K562 (cell line): ENCODE measurements at regions not wholly inside any gene's neighbourhood (a gene's known extent, or its start where the extent isn't known, plus 50 kb on each side); places are given as distances from the start of the nearest gene placed in this dataset.

Experiments
- ELK3 ChIP-seq: fragments of 450-650 bp; formaldehyde crosslinking; IDR thresholded peaks from 2 replicates; pipeline ENCODE4 v1.4.0; 2020; ENCODE audit warnings: mild to moderate bottlenecking
- HNRNPUL1 ChIP-seq: fragments of 200-400 bp; formaldehyde crosslinking; IDR thresholded peaks from 2 replicates; pipeline ENCODE4 v1.6.1; 2017; ENCODE audit warnings: low read length
- MAFG ChIP-seq: fragments of 450-650 bp; conservative IDR thresholded peaks from 2 replicates; pipeline ENCODE4 v1.6.1; 2016; ENCODE audit warnings: missing genetic modification characterization, missing compliant biosample characterization
- NR4A1 ChIP-seq, 2 experiments: fragments of 250-450 bp in 1 of 2; fragments of 450-650 bp in 1 of 2; sonication (Bioruptor Pico) in 1 of 2; IDR thresholded peaks; 2 replicates each; pipeline versions ENCODE4 v1.4.0 to v1.6.1; 2016 to 2020; ENCODE audit warnings: mild to moderate bottlenecking in 2 of 2, missing compliant biosample characterization in 1 of 2, missing genetic modification characterization in 1 of 2, moderate library complexity in 1 of 2
- PTBP1 ChIP-seq: fragments of 200-400 bp; formaldehyde crosslinking; IDR thresholded peaks from 2 replicates; pipeline ENCODE4 v1.6.1; 2017; ENCODE audit warnings: low read depth, low read length
- YBX1 ChIP-seq: fragments of 450-650 bp; IDR thresholded peaks from 2 replicates; pipeline ENCODE4 v1.7.1; 2016; ENCODE audit warnings: mild to moderate bottlenecking
- ZBTB2 ChIP-seq: fragments of 450-650 bp; IDR thresholded peaks from 2 replicates; pipeline ENCODE4 v1.6.1; 2016; ENCODE audit warnings: antibody characterized with exemption
- ZHX1 ChIP-seq: fragments of 150-350 bp; conservative IDR thresholded peaks from 2 replicates; pipeline ENCODE4 v1.6.1; 2014; ENCODE audit warnings: low read length
- ZNF274 ChIP-seq: IDR thresholded peaks from 2 replicates; pipeline ENCODE4 v1.6.1; 2011; ENCODE audit warnings: low read depth, mild to moderate bottlenecking, low read length, moderate library complexity, borderline replicate concordance
- ZNF282 ChIP-seq: sonication (generic); formaldehyde crosslinking; IDR thresholded peaks from 2 replicates; pipeline ENCODE4 v1.8.1; 2023; ENCODE audit warnings: missing genetic modification reagents
- TF ChIP-seq, protein P1 (sequence below): IDR thresholded peaks from 2 replicates; pipeline ENCODE4 v1.6.1; 2014; ENCODE audit warnings: antibody characterized with exemption
- TF ChIP-seq, protein P2 (sequence below): fragments of 250-450 bp; sonication (Bioruptor Pico); IDR thresholded peaks from 2 replicates; pipeline ENCODE4 v1.8.0; 2021; ENCODE audit warnings: moderate library complexity, mild to moderate bottlenecking, inconsistent platforms

DNA sequence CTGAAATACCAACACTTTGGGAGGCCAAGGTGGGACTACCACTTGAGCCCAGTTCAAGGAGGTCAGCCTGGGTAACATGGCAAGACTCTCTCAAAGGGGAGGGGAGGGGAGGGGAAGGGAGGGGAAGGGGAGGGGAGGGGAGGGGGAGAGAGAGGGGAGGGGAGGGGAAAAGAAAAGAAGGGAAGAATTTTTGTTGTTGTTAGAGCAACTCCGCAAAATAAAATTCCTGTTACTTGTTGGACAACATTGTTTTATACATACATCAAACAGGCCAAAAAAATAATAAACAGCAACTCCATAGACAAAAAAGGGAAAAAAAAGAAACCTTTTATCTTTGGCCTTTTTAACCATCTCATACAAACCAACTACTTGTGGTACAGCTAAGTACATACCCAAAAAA is 57.3 kb upstream of the TRIM24 start:
- TF ChIP-seq ZHX1 (no peak), PTBP1 (no peak), ZNF274 (no peak), ZNF282 (no peak), HNRNPUL1 (no peak), MAFG (no peak), NR4A1 (CRISPR knock-in tag; IDR thresholded peaks at IDR 0.05) (no peak), NR4A1 (tag; IDR thresholded peaks at IDR 0.05) (no peak), ELK3 (CRISPR knock-in tag) (no peak), ZBTB2 (no peak), YBX1 (no peak)
- TF ChIP-seq, protein P1, sequence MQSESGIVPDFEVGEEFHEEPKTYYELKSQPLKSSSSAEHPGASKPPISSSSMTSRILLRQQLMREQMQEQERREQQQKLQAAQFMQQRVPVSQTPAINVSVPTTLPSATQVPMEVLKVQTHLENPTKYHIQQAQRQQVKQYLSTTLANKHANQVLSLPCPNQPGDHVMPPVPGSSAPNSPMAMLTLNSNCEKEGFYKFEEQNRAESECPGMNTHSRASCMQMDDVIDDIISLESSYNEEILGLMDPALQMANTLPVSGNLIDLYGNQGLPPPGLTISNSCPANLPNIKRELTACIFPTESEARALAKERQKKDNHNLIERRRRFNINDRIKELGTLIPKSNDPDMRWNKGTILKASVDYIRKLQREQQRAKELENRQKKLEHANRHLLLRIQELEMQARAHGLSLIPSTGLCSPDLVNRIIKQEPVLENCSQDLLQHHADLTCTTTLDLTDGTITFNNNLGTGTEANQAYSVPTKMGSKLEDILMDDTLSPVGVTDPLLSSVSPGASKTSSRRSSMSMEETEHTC, result no peak
- TF ChIP-seq, protein P2, sequence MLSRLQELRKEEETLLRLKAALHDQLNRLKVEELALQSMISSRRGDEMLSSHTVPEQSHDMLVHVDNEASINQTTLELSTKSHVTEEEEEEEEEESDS, result no peak
